ENCODE measurements at regions not wholly inside any gene's neighbourhood (a gene's known extent, or its start where the extent isn't known, plus 50 kb on each side); places are given as distances from the start of the nearest gene placed in this dataset.

DNA sequence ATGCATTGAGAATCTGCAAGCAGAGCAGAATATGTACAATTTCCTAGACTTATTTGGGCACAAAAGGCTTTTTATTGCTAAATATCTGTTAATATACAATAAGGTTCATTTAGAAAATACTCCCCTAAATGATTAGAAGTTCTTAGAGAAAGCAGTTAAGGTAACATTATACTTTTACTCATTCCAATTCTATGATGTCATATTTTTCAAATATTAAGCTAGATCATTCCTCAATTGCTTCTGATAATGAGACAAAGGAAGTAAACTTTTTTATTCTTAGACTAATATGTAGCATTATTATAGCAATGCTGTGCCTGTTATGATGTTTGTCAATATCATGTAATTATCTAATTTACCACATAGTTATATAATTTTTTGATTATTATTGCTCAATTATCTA is 447.0 kb downstream of the SLC16A7 start:
- Histone ChIP-seq H3K4me2 (ENCODE audit: low read length) (no peak overlapping the region), H3K4me3 (ENCODE audit: low read length) (no peak overlapping the region), H3K27ac (ENCODE audit: low read depth, low read length) (no peak overlapping the region), H3K9me2 (replicated peaks; ENCODE audit: control insufficient read depth, low read length) (no peaks in the 10 kb centered on the region), H3K9me3 (ENCODE audit: control insufficient read depth, insufficient read depth, low read length) (no peaks in the 10 kb centered on the region), H3K36me3 (ENCODE audit: control insufficient read depth, low read length) (no peaks in the 10 kb centered on the region), H3K27me3 (ENCODE audit: control insufficient read depth, low read length) (no peaks in the 10 kb centered on the region), H3K4me1 (ENCODE audit: control insufficient read depth, low read length) (no peaks in the 10 kb centered on the region), H3K79me2 (ENCODE audit: control insufficient read depth, low read length) (no peaks in the 10 kb centered on the region), H4K20me1 (ENCODE audit: control insufficient read depth, insufficient read depth, low read depth, low read length) (no peaks in the 10 kb centered on the region), H3F3A (ENCODE audit: control insufficient read depth, insufficient read depth) (no peaks in the 10 kb centered on the region)
- TF ChIP-seq, protein P1, sequence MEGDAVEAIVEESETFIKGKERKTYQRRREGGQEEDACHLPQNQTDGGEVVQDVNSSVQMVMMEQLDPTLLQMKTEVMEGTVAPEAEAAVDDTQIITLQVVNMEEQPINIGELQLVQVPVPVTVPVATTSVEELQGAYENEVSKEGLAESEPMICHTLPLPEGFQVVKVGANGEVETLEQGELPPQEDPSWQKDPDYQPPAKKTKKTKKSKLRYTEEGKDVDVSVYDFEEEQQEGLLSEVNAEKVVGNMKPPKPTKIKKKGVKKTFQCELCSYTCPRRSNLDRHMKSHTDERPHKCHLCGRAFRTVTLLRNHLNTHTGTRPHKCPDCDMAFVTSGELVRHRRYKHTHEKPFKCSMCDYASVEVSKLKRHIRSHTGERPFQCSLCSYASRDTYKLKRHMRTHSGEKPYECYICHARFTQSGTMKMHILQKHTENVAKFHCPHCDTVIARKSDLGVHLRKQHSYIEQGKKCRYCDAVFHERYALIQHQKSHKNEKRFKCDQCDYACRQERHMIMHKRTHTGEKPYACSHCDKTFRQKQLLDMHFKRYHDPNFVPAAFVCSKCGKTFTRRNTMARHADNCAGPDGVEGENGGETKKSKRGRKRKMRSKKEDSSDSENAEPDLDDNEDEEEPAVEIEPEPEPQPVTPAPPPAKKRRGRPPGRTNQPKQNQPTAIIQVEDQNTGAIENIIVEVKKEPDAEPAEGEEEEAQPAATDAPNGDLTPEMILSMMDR (IDR thresholded peaks at IDR 0.05; ENCODE audit: low read depth, low read length, poor library complexity, severe bottlenecking): no peak
- no peak for TF ChIP-seq EZH2phosphoT487 (IDR thresholded peaks at IDR 0.05; ENCODE audit: borderline replicate concordance, low read length)

DNA sequence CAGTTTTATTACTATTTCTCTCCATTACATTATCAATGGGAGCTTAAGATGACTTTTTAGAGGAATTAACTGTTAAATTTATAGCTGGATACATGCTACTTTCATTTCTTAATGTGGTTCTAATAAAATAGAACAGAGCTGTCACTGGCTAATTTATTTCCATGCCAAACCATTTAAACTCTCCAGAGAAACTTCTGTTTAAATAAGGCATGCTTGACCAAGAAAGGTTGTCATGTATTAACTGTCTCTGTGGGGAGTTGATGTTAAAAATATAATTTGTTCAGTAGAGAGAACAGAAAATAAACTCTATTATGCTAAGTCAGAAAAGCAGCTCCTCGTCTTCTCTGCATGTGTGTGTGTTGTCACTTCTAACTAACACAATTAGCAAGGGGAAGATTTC is 447.4 kb downstream of the SLC16A7 start:
- Histone ChIP-seq H3K27me3 (ENCODE audit: control insufficient read depth, low read length) (no peaks in the 10 kb centered on the region), H3F3A (ENCODE audit: control insufficient read depth, insufficient read depth) (no peaks in the 10 kb centered on the region), H3K27ac (ENCODE audit: low read depth, low read length) (no peak overlapping the region), H3K9me2 (replicated peaks; ENCODE audit: control insufficient read depth, low read length) (no peaks in the 10 kb centered on the region), H3K4me1 (ENCODE audit: control insufficient read depth, low read length) (no peaks in the 10 kb centered on the region), H3K4me2 (ENCODE audit: low read length) (no peak overlapping the region), H3K9me3 (ENCODE audit: control insufficient read depth, insufficient read depth, low read length) (no peaks in the 10 kb centered on the region), H3K79me2 (ENCODE audit: control insufficient read depth, low read length) (no peaks in the 10 kb centered on the region), H3K36me3 (ENCODE audit: control insufficient read depth, low read length) (no peaks in the 10 kb centered on the region), H3K4me3 (ENCODE audit: low read length) (no peak overlapping the region), H4K20me1 (ENCODE audit: control insufficient read depth, insufficient read depth, low read depth, low read length) (no peaks in the 10 kb centered on the region)
- no peak for TF ChIP-seq EZH2phosphoT487 (IDR thresholded peaks at IDR 0.05; ENCODE audit: borderline replicate concordance, low read length)
- TF ChIP-seq, protein P1 (IDR thresholded peaks at IDR 0.05; ENCODE audit: low read depth, low read length, poor library complexity, severe bottlenecking): no peak

DNA sequence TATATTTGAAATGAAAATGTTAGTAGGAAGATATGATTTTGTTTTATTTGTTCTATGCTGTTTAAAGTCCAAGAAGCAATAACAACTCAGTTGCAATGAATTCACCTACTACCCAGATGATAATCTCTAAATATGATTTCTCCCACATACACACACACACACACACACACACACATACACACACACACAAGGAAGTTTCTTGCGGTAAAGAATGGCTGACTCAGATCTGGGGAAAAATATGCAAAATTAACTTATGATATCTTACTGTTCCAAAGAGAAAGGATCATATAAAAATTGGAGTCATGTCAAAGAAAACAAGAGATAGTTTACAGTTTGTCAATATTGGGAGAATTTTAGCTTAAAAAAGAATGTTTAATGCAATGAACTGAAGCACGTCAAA is 456.7 kb downstream of the SLC16A7 start:
- Histone ChIP-seq H3K4me3 (ENCODE audit: low read length) (no peak overlapping the region), H3K4me2 (ENCODE audit: low read length) (no peak overlapping the region), H3K36me3 (ENCODE audit: control insufficient read depth, low read length) (no peaks in the 10 kb centered on the region), H4K20me1 (ENCODE audit: control insufficient read depth, insufficient read depth, low read depth, low read length) (no peaks in the 10 kb centered on the region), H3F3A (ENCODE audit: control insufficient read depth, insufficient read depth) (no peaks in the 10 kb centered on the region), H3K27ac (ENCODE audit: low read depth, low read length) (no peak overlapping the region), H3K9me2 (replicated peaks; ENCODE audit: control insufficient read depth, low read length) (no peaks in the 10 kb centered on the region), H3K27me3 (ENCODE audit: control insufficient read depth, low read length) (no peaks in the 10 kb centered on the region), H3K4me1 (ENCODE audit: control insufficient read depth, low read length) (no peaks in the 10 kb centered on the region), H3K79me2 (ENCODE audit: control insufficient read depth, low read length) (no peaks in the 10 kb centered on the region), H3K9me3 (ENCODE audit: control insufficient read depth, insufficient read depth, low read length) (no peaks in the 10 kb centered on the region)
- no peak for TF ChIP-seq EZH2phosphoT487 (IDR thresholded peaks at IDR 0.05; ENCODE audit: borderline replicate concordance, low read length)
- TF ChIP-seq, protein P1 (IDR thresholded peaks at IDR 0.05; ENCODE audit: low read depth, low read length, poor library complexity, severe bottlenecking): no peak

DNA sequence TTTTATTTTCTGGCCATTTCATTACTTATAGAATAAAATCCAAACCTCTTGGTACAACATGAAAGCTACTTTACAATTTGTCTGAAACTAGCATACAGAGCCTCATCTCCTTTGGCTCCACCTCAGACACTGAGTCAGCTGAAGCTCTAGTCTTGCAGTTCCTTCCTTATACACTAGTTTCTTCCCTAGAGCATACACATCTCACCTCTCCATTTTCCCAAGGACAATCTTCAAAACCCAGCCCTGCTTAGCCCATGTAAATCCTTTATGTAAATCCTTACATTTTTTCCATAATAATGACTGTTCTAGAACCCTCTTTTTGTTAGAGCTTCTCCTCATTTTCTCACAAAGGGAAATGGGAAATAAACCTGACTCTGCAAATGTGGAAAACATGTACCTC is 463.4 kb downstream of the SLC16A7 start:
- no peak overlapping the region for H3K27ac ChIP-seq (ENCODE audit: low read depth, low read length)
- no peak for TF ChIP-seq EZH2phosphoT487 (IDR thresholded peaks at IDR 0.05; ENCODE audit: borderline replicate concordance, low read length)
- TF ChIP-seq, protein P1 (IDR thresholded peaks at IDR 0.05; ENCODE audit: low read depth, low read length, poor library complexity, severe bottlenecking): no peak
- no peaks in the 10 kb centered on the region for H3K79me2 ChIP-seq (ENCODE audit: control insufficient read depth, low read length)
- no peaks in the 10 kb centered on the region for H3F3A ChIP-seq (ENCODE audit: control insufficient read depth, insufficient read depth)
- no peaks in the 10 kb centered on the region for H3K27me3 ChIP-seq (ENCODE audit: control insufficient read depth, low read length)
- no peak overlapping the region for H3K4me2 ChIP-seq (ENCODE audit: low read length)
- H3K9me2 ChIP-seq (replicated peaks; ENCODE audit: control insufficient read depth, low read length): no peaks in the 10 kb centered on the region
- no peak overlapping the region for H3K4me3 ChIP-seq (ENCODE audit: low read length)
- H3K4me1 ChIP-seq (ENCODE audit: control insufficient read depth, low read length): no peaks in the 10 kb centered on the region
- no peaks in the 10 kb centered on the region for H4K20me1 ChIP-seq (ENCODE audit: control insufficient read depth, insufficient read depth, low read depth, low read length)
- no peaks in the 10 kb centered on the region for H3K36me3 ChIP-seq (ENCODE audit: control insufficient read depth, low read length)
- H3K9me3 ChIP-seq (ENCODE audit: control insufficient read depth, insufficient read depth, low read length): no peaks in the 10 kb centered on the region

Data from DOHH2 (cell line).